ENCODE measurements at regions not wholly inside any gene's neighbourhood (a gene's known extent, or its start where the extent isn't known, plus 50 kb on each side); places are given as distances from the start of the nearest gene placed in this dataset.
A peak's percentile ranks its signal among the peaks of the same experiment; 100 is the strongest.

- Histone ChIP-seq H4K20me1 (ENCODE audit: insufficient read depth, low read length) (no peaks in the 10 kb centered on the region), H3K27me3 (ENCODE audit: insufficient read depth, low read length, poor library complexity) (no peaks in the 10 kb centered on the region), H3K27ac (ENCODE audit: low read length) (no peak overlapping the region), H3K9ac (ENCODE audit: low read depth, low read length) (no peak overlapping the region), H3K4me3 (ENCODE audit: low read depth in 1 of 2, low read length in 2 of 2) (no peak overlapping the region), H2AFZ (ENCODE audit: low read depth, low read length) (no peak overlapping the region), H3K36me3 (ENCODE audit: insufficient read depth, low read length) (no peaks in the 10 kb centered on the region), H3K4me1 (ENCODE audit: insufficient read depth, low read length) (no peaks in the 10 kb centered on the region; the same call in 1 of the 2 replicates), H3K79me2 (ENCODE audit: insufficient read depth, low read length) (no peaks in the 10 kb centered on the region), H3K9me3 (ENCODE audit: insufficient read depth, low read length, severe bottlenecking) (no peaks in the 10 kb centered on the region), H3K4me2 (ENCODE audit: insufficient read depth, low read length) (no peak overlapping the region)
- TF ChIP-seq EZH2 (IDR thresholded peaks at IDR 0.05; ENCODE audit: borderline replicate concordance, low read depth, low read length, severe bottlenecking) = no peak
- TF ChIP-seq, protein P1, sequence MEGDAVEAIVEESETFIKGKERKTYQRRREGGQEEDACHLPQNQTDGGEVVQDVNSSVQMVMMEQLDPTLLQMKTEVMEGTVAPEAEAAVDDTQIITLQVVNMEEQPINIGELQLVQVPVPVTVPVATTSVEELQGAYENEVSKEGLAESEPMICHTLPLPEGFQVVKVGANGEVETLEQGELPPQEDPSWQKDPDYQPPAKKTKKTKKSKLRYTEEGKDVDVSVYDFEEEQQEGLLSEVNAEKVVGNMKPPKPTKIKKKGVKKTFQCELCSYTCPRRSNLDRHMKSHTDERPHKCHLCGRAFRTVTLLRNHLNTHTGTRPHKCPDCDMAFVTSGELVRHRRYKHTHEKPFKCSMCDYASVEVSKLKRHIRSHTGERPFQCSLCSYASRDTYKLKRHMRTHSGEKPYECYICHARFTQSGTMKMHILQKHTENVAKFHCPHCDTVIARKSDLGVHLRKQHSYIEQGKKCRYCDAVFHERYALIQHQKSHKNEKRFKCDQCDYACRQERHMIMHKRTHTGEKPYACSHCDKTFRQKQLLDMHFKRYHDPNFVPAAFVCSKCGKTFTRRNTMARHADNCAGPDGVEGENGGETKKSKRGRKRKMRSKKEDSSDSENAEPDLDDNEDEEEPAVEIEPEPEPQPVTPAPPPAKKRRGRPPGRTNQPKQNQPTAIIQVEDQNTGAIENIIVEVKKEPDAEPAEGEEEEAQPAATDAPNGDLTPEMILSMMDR (IDR thresholded peaks at IDR 0.05; ENCODE audit: borderline replicate concordance, extremely low read depth, low read length, poor library complexity, severe bottlenecking) = no peak
- no peak for ATAC-seq (ENCODE audit: insufficient read depth, low read depth)
- no peak for DNase-seq
Observed at GRCh38 chr5:158313733-158314464, 455.0 kb upstream of the CLINT1 start.

- H3K9ac ChIP-seq (ENCODE audit: low read depth, low read length) = no peak overlapping the region
- no peak for TF ChIP-seq EZH2 (IDR thresholded peaks at IDR 0.05; ENCODE audit: borderline replicate concordance, low read depth, low read length, severe bottlenecking)
- TF ChIP-seq, protein P1 (IDR thresholded peaks at IDR 0.05; ENCODE audit: borderline replicate concordance, extremely low read depth, low read length, poor library complexity, severe bottlenecking) = no peak
- H3K4me3 ChIP-seq (ENCODE audit: low read depth in 1 of 2, low read length in 2 of 2) = no peak overlapping the region
- no peaks in the 10 kb centered on the region for H3K79me2 ChIP-seq (ENCODE audit: insufficient read depth, low read length)
- H3K4me2 ChIP-seq (ENCODE audit: insufficient read depth, low read length) = no peak overlapping the region
- no peaks in the 10 kb centered on the region for H3K9me3 ChIP-seq (ENCODE audit: insufficient read depth, low read length, severe bottlenecking)
- ATAC-seq (ENCODE audit: insufficient read depth, low read depth) = no peak
- no peak for DNase-seq
- peak overlapping the region; percentile 30; the same call in 1 of the 2 replicates for H2AFZ ChIP-seq (ENCODE audit: low read depth, low read length)
- no peaks in the 10 kb centered on the region for H3K36me3 ChIP-seq (ENCODE audit: insufficient read depth, low read length)
- no peaks in the 10 kb centered on the region for H4K20me1 ChIP-seq (ENCODE audit: insufficient read depth, low read length)
- no peaks in the 10 kb centered on the region; the same call in none of the 2 replicates for H3K4me1 ChIP-seq (ENCODE audit: insufficient read depth, low read length)
- no peaks in the 10 kb centered on the region for H3K27me3 ChIP-seq (ENCODE audit: insufficient read depth, low read length, poor library complexity)
- 0 out of 2 replicates have a peak overlapping the region, but pooled peaks have one; percentile 37 for H3K27ac ChIP-seq (ENCODE audit: low read length)
Observed at GRCh38 chr5:158313027-158313732, 454.2 kb upstream of the CLINT1 start.

GRCh38 chr5:158309088-158309807 lies 450.3 kb upstream of the CLINT1 start:
- no peak overlapping the region for H2AFZ ChIP-seq (ENCODE audit: low read depth, low read length)
- no peak for ATAC-seq (ENCODE audit: insufficient read depth, low read depth)
- no peak overlapping the region for H3K9ac ChIP-seq (ENCODE audit: low read depth, low read length)
- no peaks in the 10 kb centered on the region for H3K9me3 ChIP-seq (ENCODE audit: insufficient read depth, low read length, severe bottlenecking)
- no peaks in the 10 kb centered on the region for H4K20me1 ChIP-seq (ENCODE audit: insufficient read depth, low read length)
- H3K27ac ChIP-seq (ENCODE audit: low read length) = no peak overlapping the region
- no peaks in the 10 kb centered on the region; the same call in none of the 2 replicates for H3K4me1 ChIP-seq (ENCODE audit: insufficient read depth, low read length)
- H3K27me3 ChIP-seq (ENCODE audit: insufficient read depth, low read length, poor library complexity) = no peaks in the 10 kb centered on the region
- no peak for DNase-seq
- no peak overlapping the region for H3K4me3 ChIP-seq (ENCODE audit: low read depth in 1 of 2, low read length in 2 of 2)
- no peaks in the 10 kb centered on the region for H3K79me2 ChIP-seq (ENCODE audit: insufficient read depth, low read length)
- no peaks in the 10 kb centered on the region for H3K36me3 ChIP-seq (ENCODE audit: insufficient read depth, low read length)
- no peak for TF ChIP-seq EZH2 (IDR thresholded peaks at IDR 0.05; ENCODE audit: borderline replicate concordance, low read depth, low read length, severe bottlenecking)
- TF ChIP-seq, protein P1 (IDR thresholded peaks at IDR 0.05; ENCODE audit: borderline replicate concordance, extremely low read depth, low read length, poor library complexity, severe bottlenecking) = no peak
- H3K4me2 ChIP-seq (ENCODE audit: insufficient read depth, low read length) = no peak overlapping the region
